ENCODE measurements at regions not wholly inside any gene's neighbourhood (a gene's known extent, or its start where the extent isn't known, plus 50 kb on each side); places are given as distances from the start of the nearest gene placed in this dataset.
"Not testable (repeated sequence)": the region's sequence is repeated elsewhere in the genome, so short reads cannot be mapped to it uniquely, and the experiment has no call there.

DNA sequence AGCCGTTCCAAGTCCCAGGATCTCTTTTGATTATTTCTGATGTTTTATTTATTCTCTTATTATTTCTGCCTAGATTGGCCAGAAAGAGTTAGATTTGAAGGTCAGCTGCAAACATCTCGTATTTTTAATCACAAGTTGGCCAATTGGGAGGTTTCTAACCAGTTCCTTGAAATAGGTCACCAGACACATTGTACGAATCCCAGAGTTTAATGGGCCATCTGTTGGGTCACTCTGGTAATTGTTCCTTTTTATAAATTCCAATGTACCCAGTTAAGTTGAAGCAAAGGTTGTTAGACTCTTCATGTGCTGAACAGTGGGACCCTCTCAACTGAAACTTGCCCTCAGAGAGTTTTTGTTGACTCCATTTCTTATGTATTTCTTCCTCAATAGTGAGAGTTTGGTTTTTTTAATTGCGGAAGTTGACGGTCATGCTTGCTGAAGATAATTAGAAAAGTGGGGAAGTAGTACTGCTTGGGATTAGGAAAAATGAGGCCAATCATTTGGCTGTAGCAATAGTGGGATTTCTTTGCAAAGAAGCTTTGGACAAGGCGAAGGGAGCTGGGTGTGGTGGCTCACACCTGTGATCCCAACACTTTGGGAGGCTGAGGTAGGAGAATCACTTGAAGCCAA is 382.7 kb upstream of the RGS6 start:
- no peak for DNase-seq

GRCh38 chr14:71550367-71550766 is 381.9 kb upstream of the RGS6 start:
- DNase-seq: no peak

GRCh38 chr14:71551291-71551950 is 380.8 kb upstream of the RGS6 start:
- DNase-seq: no peak

- no peak for DNase-seq
Observed at GRCh38 chr14:71552809-71553208, 379.4 kb upstream of the RGS6 start.

- DNase-seq: no peak
Observed at GRCh38 chr14:71553779-71554178, 378.4 kb upstream of the RGS6 start.

DNA sequence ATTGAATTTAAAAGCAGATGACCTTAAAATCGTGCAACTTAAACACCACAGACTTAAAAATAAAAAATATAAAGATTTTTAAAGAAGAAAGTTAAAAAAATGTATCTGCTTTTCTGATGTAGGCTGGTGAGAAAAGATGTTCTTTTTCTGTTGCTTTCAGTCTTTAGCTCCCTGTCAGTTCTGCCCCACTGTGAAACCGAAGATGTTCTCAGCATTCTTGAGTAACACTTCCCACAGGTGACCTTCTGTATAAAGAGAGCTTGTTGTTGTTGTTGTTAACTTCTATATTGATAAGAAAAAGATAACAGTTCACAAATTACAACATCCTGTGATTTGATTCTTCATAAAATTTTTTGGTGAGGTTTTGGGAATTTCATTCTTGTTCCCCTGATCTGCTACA is 377.9 kb upstream of the RGS6 start:
- no peak for DNase-seq

DNA sequence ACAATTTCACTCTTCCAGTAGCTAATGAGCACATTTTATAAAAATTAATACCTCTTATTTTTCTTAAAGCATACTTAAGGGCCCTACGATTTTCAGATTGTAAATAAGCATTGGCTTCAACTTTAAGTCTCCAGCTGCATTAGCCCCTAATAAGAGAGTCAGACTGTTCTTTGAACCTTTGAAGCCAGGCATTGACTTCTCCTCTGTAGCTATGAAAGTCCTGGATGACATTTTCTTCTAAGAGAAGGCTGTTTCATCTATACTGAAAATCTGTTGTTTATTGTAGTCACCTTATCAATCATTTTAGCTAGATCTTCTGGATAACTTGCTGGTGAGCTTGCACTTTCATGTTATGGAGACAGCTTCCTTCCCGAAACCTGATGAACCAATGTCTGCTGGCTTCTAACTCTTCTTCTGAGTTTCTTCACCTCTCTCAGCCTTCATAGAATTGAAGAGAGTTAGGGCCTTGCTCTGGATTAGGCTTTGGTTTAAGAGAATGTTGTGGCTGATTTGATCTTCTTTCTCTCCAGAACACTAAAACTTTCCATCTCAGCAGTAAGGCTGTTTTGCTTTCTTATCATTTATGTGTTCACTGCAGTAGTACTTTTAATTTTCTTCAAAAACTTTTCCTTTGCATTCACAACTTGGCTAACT is 377.1 kb upstream of the RGS6 start:
- no peak for DNase-seq

DNA sequence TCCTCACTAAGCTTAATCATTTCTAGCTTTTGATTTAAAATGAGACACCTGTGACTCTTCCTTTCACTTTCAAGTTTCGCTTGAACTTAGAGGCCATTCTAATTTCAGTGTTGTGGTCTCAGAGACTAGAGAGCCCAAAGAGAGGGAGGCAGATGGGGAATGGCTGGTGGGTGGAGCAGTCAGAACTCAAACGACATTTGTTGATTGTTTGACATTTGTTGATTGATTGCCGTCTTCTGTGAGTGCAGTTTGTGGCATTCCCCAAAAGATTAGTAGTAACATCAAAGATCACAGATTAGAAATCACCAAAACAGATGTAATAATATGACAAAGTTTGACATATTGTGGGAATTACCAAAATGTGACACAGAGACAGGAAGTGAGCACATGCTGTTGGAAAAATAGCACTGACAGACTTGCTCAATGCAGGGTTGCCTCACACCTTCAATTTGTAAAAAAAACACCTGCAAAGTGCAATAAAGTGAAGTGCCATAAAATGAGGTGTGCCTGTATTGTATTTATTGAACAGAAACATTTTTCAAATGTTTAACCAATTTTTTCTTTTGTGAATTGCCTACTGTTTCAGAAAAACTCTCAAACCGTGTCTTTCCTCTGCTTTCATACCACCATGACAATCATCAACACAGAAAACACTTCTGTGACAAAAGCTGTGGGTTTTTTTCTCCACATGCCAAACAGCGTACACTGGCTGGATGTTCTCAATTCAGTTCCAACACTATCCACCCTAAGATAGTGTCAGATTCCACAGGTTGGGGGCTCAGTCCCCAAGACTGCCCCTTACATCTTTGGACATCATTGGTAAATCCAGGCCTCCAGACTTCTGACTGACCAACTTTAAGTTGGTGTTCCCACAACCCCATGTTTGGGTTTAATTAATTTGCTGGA is 376.3 kb upstream of the RGS6 start:
- DNase-seq: no peak

GRCh38 chr14:71556730-71557129 is 375.5 kb upstream of the RGS6 start:
- DNase-seq: no peak

DNA sequence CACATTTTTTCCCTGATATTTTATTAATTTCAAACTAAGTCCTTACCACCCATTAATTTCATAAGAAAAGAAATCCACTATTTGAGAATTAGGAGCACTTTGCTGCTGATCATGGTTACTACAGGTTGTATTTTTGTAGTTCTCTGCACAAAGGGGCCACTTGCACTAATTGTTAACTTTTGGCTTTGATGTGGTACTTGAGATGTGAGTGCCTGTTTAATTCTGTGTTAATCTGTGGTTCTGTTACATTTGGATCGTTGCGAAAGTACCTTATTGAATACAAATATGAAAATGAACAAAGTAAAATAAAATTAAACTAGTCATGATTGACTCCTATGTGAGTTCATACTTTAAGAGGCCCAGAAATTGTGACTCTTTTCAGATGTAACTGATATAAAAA is 374.9 kb upstream of the RGS6 start:
- no peak for DNase-seq

DNA sequence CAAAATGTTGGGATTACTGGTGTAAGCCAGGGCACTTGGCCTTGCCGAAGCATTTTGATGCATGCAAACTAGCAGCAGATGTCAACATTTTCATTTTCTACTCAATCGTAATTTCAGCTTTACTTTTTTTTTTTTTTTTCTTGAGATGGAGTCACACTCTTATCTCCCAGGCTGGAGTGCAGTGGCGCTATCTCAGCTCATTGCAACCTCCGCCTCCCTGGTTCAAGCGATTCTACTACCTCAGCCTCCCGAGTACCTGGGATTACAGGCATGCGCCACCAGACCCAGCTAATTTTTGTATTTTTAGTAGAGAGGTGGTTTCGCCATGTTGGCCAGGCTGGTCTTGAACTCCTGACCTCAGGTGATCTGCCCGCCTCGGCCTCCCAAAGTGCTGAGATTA is 373.3 kb upstream of the RGS6 start:
- not testable (repeated sequence) for DNase-seq

- DNase-seq: no peak
Observed at GRCh38 chr14:71560751-71561150, 371.5 kb upstream of the RGS6 start.

- DNase-seq: no peak
Observed at GRCh38 chr14:71563492-71564153, 368.6 kb upstream of the RGS6 start.

DNA sequence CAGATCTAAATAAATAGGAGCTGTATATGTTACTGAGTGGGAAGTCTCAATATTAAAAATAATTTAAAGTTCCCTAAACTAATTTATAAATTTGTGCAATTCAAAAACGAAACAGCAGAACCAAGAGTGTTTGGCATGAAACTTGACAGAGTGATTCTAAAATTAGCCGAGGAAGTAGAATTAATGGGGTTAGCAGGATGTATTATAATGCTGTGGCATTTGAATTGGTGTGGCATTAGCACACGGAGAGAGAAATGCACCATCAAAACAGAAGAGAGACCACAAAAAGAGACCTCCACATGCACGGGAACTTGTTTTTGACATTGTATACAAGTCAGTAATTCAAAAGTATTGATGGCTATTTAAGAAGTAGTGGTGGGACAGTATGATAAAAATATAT is 366.0 kb upstream of the RGS6 start:
- no peak for DNase-seq

DNA sequence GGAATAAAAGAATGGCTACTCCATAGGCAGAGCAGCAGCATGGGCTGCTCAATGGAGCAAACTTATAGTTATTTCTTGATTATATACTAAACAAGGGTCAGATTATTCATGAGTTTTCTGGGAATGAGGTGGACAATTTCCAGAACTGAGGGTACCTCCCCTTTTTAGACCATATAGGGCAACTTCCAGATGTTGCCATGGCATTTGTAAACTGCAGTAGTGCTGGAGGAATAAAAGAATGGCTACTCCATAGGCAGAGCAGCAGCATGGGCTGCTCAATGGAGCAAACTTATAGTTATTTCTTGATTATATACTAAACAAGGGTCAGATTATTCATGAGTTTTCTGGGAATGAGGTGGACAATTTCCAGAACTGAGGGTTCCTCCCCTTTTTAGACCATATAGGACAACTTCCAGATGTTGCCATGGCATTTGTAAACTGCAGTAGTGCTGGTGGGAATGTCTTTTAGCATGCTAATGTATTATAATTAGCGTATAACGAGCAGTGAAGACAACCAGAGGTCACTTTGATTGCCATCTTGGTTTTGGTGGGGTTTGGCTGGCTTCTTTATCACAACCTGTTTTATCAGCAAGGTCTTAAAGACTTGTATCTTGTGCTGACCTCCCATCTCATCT is 364.6 kb upstream of the RGS6 start:
- DNase-seq: not testable (repeated sequence)

DNA sequence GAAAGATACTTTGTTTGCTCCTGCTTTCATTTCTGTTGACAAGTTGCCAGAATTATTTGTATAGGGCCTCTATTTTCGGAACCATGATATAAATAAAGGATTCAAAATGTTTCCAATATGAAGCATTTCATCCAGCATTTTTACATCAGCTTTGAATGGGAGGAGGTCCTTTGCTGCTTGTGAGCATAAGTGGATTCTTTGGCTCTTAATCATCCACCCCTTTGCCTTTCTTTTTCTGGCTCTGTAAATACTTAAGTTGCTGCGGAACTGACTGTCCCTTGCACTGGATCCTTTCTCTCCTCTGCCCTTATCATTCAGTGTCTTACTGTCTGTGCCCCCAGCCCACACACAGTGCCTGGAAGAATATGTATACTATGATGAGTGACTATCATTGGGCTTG is 357.3 kb upstream of the RGS6 start:
- DNase-seq: no peak

- DNase-seq: no peak
Observed at GRCh38 chr14:71576472-71576871, 355.8 kb upstream of the RGS6 start.

DNA sequence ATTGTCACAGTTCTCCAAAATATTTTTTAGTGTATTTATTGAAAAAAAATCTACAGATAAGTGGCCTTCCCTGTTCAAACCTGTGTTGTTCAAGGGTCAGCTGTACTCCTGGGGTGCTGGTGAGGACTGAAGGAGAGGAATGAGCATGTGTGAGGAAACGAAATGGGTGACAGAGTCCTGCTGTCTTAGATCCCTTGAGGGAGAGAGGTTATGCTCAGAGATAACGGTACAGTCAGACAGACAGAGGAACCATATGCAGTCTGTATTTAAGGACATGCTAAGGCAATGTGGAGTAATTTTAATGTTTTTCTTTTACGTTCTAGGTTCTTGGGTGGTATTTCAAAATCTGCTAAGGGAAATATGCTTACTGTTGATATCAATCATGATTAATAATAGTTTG is 352.9 kb upstream of the RGS6 start:
- DNase-seq: no peak

- no peak for DNase-seq
Observed at GRCh38 chr14:71582705-71583104, 349.5 kb upstream of the RGS6 start.

GRCh38 chr14:71583194-71583593 is 349.0 kb upstream of the RGS6 start:
- DNase-seq: no peak

DNA sequence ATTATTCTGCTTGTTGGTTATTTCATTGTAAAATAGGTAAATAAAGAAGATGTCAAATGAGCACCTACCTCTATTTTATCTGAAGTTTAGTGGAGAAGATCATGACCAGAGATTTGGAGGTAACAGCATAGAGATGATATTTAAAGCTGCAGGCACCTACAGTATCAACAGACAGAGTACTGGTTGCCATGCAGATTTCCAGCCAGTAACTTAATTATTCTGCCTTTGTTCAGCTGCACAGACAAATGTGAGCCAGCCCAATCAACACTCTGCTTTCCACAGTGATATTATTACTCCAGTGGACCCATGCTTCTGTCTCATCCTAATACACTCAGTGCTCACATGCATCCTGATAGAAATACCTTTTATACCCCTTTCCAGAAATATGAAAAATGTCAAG is 348.5 kb upstream of the RGS6 start:
- no peak for DNase-seq

DNA sequence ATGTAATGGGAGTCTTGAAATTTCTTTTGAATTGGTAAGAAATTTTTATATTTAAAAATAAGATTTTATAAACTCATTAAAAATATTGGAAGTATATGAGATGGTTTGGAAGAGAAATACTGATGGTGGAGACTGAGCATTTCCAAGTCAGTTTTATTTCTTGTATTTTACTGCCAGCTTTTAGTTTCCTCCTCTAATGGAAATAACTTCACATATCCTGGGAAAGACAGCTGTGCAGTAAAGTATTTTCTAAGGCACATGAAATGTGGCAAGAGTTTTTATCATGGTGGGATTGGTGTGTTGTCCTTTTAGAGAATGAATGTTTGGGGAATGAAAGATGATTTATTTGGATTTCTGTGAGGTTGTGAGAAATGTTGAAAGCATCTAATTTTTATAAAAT is 346.9 kb upstream of the RGS6 start:
- DNase-seq: no peak

All from DMS153 (cell line).